ENCODE measurements at regions not wholly inside any gene's neighbourhood (a gene's known extent, or its start where the extent isn't known, plus 50 kb on each side); places are given as distances from the start of the nearest gene placed in this dataset.
"Not testable (repeated sequence)": the region's sequence is repeated elsewhere in the genome, so short reads cannot be mapped to it uniquely, and the experiment has no call there.

DNA sequence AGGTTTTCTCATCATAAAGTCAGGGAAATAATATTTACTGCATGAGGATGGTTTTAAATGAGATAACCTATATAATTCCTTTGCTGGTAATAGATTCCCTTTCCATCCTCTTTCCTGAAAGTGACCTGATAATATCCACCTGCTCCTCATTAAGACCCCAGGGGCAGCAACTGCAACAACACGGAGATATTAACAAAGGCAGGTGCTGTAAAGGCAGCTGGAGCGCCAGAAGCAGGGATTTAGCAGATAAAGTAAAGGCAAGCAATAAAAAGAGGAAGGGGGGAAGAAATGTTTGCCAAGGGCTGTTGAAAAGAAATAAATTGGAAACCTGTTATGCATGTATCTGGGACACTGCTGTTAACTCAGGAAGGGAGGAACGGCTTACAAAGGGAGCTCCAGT, 472.6 kb upstream of the KLHL29 start:
- DNase-seq, result no peak
- in situ Hi-C loops (cut with MboI; ENCODE audit: low pct_unique_long_range_greater_than_20kb, low sequenced_read_pairs), result no loop called here

DNA sequence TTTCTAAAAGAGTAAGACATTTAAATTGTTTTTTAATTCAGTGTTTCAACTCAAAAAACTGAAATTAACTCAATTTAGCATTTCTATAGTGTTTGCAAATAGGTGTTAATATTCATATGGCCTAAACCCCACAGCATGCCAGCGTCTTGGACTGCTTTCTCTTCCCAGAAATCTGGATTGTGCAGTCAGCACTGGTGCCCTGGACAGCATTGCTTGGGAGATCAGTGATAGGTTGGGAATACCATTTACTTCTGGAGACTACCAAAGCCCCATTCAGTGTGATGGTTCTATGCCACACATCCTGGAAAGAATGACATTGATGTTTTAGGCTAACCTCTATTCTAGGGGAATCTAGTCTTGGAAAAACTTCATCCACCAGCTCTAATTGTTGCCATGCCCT, 455.0 kb upstream of the KLHL29 start:
- no peak for DNase-seq
- in situ Hi-C loops (cut with MboI; ENCODE audit: low pct_unique_long_range_greater_than_20kb, low sequenced_read_pairs), result no loop called here

DNA sequence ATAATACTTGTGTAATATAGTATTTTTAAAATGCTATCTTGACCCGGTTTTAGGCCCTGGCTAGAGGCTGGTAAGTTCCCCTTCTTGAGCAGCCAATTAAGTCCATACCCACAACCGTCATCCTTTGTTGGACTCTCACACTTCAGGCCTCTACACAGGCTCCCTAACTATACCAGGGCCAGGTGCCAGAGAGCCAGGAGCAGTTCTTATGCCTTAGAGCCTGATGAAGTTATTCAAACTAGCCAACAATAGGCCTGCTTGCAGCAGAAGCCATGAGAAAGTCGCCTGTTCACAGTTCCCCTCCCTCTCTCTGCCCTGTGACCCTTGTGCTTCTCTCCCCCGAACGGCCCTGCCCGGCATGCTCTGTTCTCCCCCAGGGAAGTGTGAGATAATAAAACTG, 454.2 kb upstream of the KLHL29 start:
- DNase-seq, result no peak
- in situ Hi-C loops (cut with MboI; ENCODE audit: low pct_unique_long_range_greater_than_20kb, low sequenced_read_pairs), result no loop called here

GRCh38 chr2:22932288-22932687, 452.7 kb upstream of the KLHL29 start:
- in situ Hi-C loops (cut with MboI; ENCODE audit: low pct_unique_long_range_greater_than_20kb, low sequenced_read_pairs), result no loop called here
- DNase-seq, result no peak

GRCh38 chr2:22934747-22935146, 450.2 kb upstream of the KLHL29 start:
- DNase-seq, result no peak
- in situ Hi-C loops (cut with MboI; ENCODE audit: low pct_unique_long_range_greater_than_20kb, low sequenced_read_pairs), result no loop called here

DNA sequence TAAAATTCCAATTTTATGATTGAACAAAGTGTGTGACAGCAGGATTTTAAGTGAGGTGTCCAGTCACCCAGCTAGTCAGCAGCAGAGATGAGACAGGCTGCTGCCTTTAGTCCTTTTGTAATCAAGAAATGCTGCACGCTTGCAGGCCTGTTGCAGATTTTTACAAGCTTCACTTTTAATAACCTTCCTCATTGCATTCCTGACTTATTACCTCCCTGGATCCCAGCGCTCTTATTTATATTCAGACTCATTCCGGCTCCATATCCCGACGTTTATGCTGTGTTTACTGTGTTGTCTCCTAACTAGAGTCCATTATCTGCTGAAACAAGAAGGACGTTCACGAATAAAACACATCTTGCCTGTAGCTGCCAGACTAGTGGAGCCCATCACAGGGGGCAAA, 442.5 kb upstream of the KLHL29 start:
- DNase-seq, result no peak
- in situ Hi-C loops (cut with MboI; ENCODE audit: low pct_unique_long_range_greater_than_20kb, low sequenced_read_pairs), result no loop called here

DNA sequence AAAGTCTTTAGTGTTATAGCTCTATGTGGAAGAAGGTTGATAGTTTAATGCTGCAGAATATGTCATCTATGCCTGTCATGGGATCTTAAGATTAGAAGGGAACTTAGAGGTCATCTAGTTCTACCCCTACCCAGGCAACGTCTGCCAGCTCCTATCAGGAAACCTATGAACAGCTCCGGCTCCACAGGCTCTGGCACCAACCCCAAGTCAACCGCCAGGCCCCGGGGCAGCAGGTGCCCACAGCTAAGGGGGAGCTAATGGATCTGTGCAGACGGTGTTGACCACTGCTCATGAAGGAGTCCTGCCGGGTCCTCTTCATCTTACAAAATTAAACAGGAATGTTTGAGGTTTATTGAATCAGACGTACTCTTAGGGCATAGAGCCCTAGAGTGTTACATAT, 440.8 kb upstream of the KLHL29 start:
- in situ Hi-C loops (cut with MboI; ENCODE audit: low pct_unique_long_range_greater_than_20kb, low sequenced_read_pairs), result no loop called here
- DNase-seq, result no peak

DNA sequence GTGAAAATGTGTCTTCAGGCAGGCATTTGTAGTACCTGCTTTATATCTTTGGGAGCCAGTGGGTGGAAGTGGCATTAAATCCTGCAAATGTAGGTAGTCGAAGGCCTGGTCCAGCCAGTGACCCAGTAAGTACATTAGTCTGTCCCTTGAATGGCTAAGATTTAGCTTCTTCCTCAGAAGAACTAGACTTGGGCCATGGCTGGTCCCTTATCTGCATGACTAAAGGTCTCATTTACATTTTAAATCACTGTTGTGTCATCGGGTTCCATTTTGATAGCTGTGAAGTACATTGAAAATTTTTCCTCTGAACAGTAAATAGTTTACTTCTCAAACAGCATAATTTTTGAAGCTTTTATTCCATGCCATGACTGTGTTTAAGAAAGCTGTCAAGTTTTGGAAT, 438.4 kb upstream of the KLHL29 start:
- DNase-seq, result no peak
- in situ Hi-C loops (cut with MboI; ENCODE audit: low pct_unique_long_range_greater_than_20kb, low sequenced_read_pairs), result no loop called here

DNA sequence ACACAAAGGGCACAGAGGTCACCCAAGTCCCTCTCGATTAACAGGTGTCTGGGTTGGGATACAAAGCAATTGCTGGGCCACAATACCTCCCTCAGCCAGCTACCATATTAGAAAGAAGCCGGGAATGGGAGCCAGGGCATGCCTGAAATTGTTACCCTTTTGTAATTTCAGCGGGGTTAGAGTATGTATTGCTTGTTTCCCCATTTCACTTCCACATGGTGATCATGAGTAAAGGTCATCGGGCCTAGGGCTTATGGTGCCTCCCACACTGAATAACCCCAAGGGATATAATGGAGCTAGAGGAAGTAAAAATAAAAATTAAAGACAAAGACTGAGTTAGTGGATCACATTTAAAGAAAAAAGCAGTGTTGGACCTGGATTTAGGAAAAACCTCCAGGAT, 437.2 kb upstream of the KLHL29 start:
- in situ Hi-C loops (cut with MboI; ENCODE audit: low pct_unique_long_range_greater_than_20kb, low sequenced_read_pairs), result no loop called here

DNA sequence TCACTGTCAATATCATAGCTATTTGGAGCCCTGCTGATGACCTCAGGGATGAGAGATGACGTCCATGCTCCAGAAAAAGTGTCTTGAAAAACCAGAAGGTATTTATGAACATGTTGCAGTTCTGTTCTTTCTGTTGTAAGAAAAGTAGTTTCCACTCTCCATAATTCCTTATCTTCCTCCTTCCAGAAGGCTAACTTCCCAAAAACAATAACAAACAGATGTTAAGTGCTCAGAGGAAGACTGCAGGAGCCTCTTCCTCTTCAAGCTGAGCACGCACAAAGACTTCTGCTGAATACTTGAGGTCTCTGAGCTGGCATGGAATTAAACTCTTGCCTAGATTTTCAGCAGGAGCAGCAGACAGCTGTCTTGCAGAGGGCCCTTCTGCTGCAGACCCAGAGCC, 434.5 kb upstream of the KLHL29 start:
- in situ Hi-C loops (cut with MboI; ENCODE audit: low pct_unique_long_range_greater_than_20kb, low sequenced_read_pairs), result no loop called here
- DNase-seq, result no peak

More for the DNA sequence above, 437.2 kb upstream of the KLHL29 start:
- no peak for DNase-seq

DNA sequence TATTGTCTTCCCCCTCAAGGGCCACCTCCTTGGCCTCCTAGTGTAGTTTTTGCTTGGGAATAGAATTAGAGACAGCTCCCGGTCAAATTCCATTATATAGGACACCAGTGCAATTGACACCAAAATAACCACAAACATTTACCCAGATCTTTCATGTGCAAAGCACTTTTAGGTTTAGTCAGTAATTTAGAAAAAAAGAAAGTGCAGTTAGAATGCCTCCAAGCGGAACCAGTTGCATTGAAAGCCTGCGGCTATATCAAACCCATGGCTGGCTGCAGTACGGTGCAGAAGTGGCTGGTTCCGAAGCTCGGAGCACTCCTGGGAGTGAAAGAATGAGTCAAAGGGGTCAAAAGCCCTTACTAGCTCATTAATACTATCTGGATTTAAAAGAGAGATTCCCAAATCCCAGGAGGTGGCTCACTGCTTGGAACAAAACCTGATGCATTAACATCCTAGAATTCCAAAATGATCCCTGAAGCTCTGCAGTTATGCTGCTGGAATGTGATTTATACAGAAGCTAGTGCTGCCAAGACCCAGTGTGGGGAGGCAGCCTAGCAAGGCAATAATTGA, 432.2 kb upstream of the KLHL29 start:
- DNase-seq, result no peak
- in situ Hi-C loops (cut with MboI; ENCODE audit: low pct_unique_long_range_greater_than_20kb, low sequenced_read_pairs), result no loop called here

GRCh38 chr2:22957446-22957845, 427.5 kb upstream of the KLHL29 start:
- DNase-seq, result no peak
- in situ Hi-C loops (cut with MboI; ENCODE audit: low pct_unique_long_range_greater_than_20kb, low sequenced_read_pairs), result no loop called here

GRCh38 chr2:22958308-22958707, 426.7 kb upstream of the KLHL29 start:
- in situ Hi-C loops (cut with MboI; ENCODE audit: low pct_unique_long_range_greater_than_20kb, low sequenced_read_pairs), result no loop called here
- no peak for DNase-seq

GRCh38 chr2:22967756-22968155, 417.2 kb upstream of the KLHL29 start:
- DNase-seq, result no peak

GRCh38 chr2:22970284-22970975, 414.5 kb upstream of the KLHL29 start:
- no peak for DNase-seq
- in situ Hi-C loops (cut with MboI; ENCODE audit: low pct_unique_long_range_greater_than_20kb, low sequenced_read_pairs), result no loop called here

More at GRCh38 chr2:22967756-22968155, 417.2 kb upstream of the KLHL29 start:
- in situ Hi-C loops (cut with MboI; ENCODE audit: low pct_unique_long_range_greater_than_20kb, low sequenced_read_pairs), result no loop called here

DNA sequence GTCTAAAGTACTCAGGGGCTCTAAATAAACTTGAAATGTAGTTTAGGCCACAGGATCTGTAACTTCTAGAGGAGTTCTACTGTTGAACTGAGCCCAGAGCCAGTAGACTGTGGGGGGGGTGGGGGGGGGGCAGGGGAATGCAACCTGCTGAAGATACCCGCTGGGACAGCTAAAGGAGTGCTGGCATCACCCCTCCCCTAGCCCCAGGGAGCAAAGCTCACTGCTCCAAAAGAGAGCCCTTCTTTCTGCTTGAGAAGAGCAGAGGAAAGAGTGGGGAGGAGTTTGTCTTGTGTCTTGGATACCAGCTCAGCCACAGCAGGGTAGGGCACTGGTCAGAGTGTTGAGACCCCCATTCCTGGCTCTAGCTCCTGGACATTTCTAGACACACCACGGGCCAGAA, 414.0 kb upstream of the KLHL29 start:
- in situ Hi-C loops (cut with MboI; ENCODE audit: low pct_unique_long_range_greater_than_20kb, low sequenced_read_pairs), result no loop called here
- DNase-seq, result no peak

DNA sequence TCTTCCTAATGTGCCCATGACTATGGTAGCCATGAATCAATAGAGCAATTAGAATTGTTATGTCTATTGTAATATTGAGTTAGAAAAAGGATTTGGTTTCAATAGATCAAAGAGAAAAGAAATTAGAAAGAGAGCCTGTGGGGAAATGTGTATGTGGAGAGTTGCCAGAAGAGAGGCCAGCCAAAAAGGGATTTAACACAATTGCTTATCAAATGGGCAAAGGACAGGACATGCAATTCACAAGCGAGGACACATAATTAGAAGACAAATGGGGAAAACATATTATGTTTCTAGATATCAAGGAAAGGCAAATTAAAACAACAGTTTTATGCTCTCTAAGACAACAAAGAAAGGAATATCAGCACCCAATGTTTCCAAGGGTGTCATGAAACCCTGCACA, 403.2 kb upstream of the KLHL29 start:
- in situ Hi-C loops (cut with MboI; ENCODE audit: low pct_unique_long_range_greater_than_20kb, low sequenced_read_pairs), result no loop called here
- DNase-seq, result no peak

GRCh38 chr2:22984152-22984551, 400.8 kb upstream of the KLHL29 start:
- DNase-seq; in situ Hi-C loops (cut with MboI; ENCODE audit: low pct_unique_long_range_greater_than_20kb, low sequenced_read_pairs): not testable (repeated sequence)

- in situ Hi-C loops (cut with MboI; ENCODE audit: low pct_unique_long_range_greater_than_20kb, low sequenced_read_pairs), result no loop called here
- DNase-seq, result no peak
Measured at GRCh38 chr2:22990246-22990645, 394.7 kb upstream of the KLHL29 start.

DNA sequence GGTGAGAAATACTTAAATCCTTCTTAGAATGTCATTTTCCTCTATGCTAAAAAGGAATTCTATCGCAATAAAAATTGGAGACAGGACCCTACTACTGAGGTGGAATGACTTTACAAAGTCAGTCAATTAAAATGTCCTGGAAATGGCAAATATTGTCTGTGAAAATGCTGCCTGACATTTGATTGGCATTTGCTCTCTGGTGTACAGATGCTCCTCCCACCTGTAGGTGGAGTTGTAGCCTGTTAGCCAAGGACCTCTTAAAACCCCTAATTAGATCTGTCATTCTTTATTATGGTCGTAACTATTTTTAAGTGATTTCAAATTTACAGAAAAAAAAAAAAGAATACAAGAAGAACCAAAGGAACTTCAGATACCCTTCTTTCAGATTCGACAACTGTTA, 393.1 kb upstream of the KLHL29 start:
- DNase-seq, result no peak
- in situ Hi-C loops (cut with MboI; ENCODE audit: low pct_unique_long_range_greater_than_20kb, low sequenced_read_pairs), result no loop called here

- in situ Hi-C loops (cut with MboI; ENCODE audit: low pct_unique_long_range_greater_than_20kb, low sequenced_read_pairs), result no loop called here
- no peak for DNase-seq
Measured at GRCh38 chr2:22992441-22992840, 392.5 kb upstream of the KLHL29 start.
